GM19023 (cell line): ENCODE measurements at regions not wholly inside any gene's neighbourhood (a gene's known extent, or its start where the extent isn't known, plus 50 kb on each side); places are given as distances from the start of the nearest gene placed in this dataset.

Experiments used
- ATAC-seq: cut with Tn5 transposase; IDR thresholded peaks from one replicate; pipeline ENCODE4 v1.9.1; 2021; ENCODE audit warnings: mild to moderate bottlenecking, moderate library complexity; ENCODE audit not compliant: unreplicated experiment

DNA sequence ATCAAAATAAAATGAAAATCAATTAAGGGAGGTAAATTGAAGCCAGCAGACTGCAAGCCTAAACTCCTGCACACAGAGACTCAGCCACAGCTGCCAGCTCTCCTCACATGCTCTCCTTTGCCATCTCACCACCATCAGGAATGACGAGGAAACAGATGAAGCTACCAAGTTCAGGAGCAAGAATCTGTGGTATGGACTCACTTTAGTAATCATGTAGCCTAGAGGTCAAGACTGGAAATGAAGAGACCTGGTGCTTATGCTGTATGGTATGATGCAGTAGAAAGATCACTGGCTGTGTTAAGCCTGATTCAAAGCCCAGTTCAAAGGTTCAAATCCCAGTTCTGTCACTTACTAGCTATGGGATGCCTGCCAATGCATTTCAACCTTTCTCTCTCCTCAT, 78.9 kb upstream of the CAMK1G start:
- ATAC-seq: no peak

DNA sequence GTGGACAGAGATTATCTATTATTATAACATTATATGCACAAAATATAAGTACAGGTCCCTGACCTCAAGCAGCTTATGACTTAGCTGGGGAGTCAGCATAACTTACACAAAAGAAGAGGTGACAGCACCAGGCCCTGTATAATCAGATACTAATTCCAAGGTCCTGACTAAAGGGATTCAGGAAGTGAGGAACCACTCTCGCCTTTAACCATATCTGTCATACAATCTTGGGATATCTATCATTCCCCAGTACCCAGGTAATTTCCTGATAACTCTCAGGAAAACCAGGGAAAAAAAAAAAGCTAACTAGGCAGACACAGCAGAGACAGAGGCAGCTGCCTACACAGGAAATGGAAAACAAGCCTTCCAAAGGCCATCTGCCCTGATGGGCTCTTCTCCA, 78.5 kb upstream of the CAMK1G start:
- ATAC-seq: no peak

DNA sequence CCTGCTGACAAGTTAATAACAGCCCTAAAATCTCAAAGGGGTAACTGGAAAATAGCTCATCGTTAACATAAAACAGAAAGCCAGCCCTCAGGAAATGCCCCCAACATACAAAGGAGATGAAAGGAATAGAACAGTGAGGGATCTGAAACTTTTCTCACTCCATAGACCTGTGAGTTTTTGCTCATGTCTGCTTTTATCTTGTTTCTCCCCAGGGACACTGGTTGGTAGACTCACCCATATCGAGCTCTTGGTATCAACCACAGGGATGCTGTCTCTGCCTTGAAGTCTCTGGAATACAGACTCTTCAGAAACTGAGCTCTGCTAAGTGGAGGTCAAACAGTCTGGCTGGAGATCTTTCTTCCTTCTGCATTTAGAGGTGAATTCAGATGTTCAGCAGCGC, 77.4 kb upstream of the CAMK1G start:
- ATAC-seq: no peak

- ATAC-seq: no peak
These were observed 74.5 kb upstream of the CAMK1G start for GRCh38 chr1:209509039-209509438.

DNA sequence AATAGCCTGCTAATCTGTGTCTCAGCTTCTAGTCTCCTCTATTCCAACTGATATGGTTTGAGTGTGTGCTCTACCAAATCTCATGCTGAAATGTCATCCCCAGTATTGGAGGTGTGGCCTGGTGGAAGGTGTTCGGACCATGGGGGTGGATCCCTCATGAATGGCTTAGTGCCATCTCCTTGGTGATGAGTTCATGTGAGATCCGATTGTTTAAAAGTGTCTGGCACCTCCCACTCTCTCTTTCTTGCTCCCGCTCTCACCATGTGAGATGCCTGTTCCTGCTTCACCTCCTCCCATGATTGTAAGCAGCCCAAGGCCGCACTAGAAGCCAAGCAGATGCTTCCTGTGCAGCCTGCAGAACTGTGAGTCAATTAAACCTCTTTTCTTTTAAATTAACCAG, 73.5 kb upstream of the CAMK1G start:
- no peak for ATAC-seq

- ATAC-seq: no peak
These were observed 72.3 kb upstream of the CAMK1G start for GRCh38 chr1:209511169-209511568.

DNA sequence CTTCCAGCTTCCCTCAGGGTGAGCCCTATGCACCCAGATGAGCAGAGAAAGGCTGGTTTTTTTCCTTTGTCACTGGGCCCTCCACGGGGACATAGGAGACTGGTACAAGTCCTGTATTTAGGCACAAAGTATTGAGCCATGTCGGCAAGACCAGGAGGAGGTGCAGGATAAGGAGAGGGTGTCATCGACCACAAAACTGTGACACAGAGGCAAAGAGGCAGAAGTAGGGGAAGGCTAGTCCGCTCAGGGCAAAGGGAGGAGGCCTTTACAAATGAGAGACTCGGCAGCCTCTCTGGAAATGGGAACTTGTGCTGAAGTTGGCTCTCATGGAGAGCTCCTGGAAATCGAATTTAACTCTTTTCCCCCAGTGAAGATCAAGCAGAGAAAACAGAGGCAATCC, 70.7 kb upstream of the CAMK1G start:
- no peak for ATAC-seq

- ATAC-seq: no peak
These were observed 70.3 kb upstream of the CAMK1G start for GRCh38 chr1:209513226-209513625.

- no peak for ATAC-seq
These were observed 66.5 kb upstream of the CAMK1G start for GRCh38 chr1:209516771-209517680.

GRCh38 chr1:209517681-209518050, 65.8 kb upstream of the CAMK1G start:
- no peak for ATAC-seq

- no peak for ATAC-seq
These were observed 63.7 kb upstream of the CAMK1G start for GRCh38 chr1:209519786-209520185.

DNA sequence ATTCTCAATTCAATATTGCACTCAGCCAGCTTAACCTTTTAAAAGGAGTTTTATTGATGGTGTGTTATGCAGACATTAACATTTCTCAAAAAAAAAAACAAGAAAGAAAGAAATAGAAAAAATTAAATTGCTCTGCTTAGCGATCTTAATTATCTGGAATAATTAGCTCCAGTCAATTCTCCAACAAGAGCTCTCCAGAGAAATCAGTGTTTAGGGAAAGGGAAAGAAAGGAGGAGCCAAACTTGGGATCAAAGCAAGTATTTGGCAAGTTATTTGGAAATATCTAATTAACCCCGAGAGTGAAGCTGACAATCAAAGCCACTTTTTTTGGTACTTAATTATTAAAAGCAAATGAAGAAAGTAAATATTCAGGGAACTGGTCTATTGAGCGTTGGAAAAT, 60.7 kb upstream of the CAMK1G start:
- no peak for ATAC-seq

DNA sequence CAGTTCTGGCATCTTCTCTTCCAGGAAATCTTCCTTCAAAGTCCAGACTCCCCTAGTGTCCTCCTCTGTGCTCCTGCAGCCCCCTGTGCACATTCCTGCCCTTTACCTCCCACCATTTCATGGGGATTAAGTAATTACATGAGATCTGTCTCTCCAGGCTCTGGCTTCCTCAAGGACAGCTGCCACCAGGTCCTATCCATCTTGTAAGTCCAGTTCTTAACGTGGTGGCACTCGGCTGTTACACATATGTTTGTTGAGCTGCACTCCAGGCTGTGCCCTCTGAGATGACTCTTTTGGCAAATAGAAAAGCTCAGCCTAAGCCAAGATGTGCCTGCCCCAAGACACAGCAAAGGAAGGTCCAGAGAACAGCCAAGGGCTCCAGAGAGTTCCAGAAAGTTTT, 57.4 kb upstream of the CAMK1G start:
- ATAC-seq: no peak

GRCh38 chr1:209527372-209527771, 56.1 kb upstream of the CAMK1G start:
- no peak for ATAC-seq

DNA sequence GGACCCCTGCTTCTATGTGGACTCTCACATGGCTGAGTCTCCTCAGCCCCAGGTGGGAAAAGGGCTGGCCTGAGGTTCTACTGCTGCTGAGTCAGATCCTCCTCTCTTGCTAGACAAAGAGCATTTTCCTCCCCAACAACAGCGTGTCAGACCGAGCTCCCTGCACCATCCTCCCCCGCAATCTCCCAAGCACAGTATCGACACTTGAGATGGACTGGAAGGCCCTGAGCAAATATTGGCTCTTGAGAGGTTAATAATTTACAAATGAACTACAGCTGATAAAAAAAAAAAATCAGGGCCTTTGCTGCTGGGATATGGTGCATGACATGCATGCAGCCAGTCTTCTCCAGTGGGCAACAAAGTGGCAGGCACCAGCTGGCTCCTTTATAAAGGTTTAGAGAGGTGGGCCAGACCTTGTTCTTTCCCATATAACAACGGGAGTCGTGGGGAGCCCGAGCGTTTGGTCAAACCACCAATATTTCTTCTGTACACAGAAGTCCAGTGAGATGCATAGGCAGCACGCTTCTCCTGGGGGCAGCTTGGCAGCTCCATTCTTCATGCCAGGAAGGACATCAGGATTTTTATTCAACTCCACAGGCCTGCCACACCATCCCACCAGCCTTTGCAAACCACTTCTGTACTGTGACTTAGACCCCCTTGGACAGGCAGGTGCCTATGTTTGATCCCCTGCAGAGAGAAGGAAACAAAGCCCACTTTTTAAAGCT, 55.4 kb upstream of the CAMK1G start:
- ATAC-seq: no peak

DNA sequence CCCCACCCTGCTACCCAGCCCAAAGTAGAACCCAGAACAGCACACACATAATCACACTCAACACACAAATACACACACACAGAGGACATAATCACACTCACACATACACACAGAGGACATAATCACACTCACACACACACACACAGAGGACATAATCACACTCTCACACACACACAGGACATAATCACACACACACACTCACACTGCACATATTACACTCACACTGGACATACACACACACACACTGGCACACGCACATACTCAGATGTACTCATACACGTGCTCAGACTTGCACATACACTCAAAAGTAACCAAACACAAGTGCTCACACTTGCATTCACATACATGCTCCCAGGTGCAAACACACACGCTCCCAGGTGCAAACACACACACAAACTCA, 54.3 kb upstream of the CAMK1G start:
- no peak for ATAC-seq

- no peak for ATAC-seq
These were observed 52.5 kb upstream of the CAMK1G start for GRCh38 chr1:209531006-209531405.

GRCh38 chr1:209531549-209531948, 52.0 kb upstream of the CAMK1G start:
- no peak for ATAC-seq
